KOPT-K1 (cell line): ENCODE measurements at regions not wholly inside any gene's neighbourhood (a gene's known extent, or its start where the extent isn't known, plus 50 kb on each side); places are given as distances from the start of the nearest gene placed in this dataset.

ENCODE experiments used
- H3K27ac ChIP-seq: fragments of 200-600 bp; sonication (generic); 2 replicates; pipeline ENCODE4 v1.5.1; 2016; ENCODE audit warnings: antibody characterized with exemption, mild to moderate bottlenecking, low read depth, low read length; ENCODE audit not compliant: poor library complexity, severe bottlenecking
- H3K36me3 ChIP-seq: fragments of 200-600 bp; sonication (generic); 2 replicates; pipeline ENCODE4 v1.5.1; 2017; ENCODE audit warnings: antibody characterized with exemption, mild to moderate bottlenecking, low read length, moderate library complexity; ENCODE audit not compliant: insufficient read depth
- H3K9me3 ChIP-seq: fragments of 200-600 bp; sonication (generic); 2 replicates; pipeline ENCODE4 v1.5.1; 2017; ENCODE audit warnings: antibody characterized with exemption, low read length, mild to moderate bottlenecking; ENCODE audit not compliant: insufficient read depth, poor library complexity, severe bottlenecking

DNA sequence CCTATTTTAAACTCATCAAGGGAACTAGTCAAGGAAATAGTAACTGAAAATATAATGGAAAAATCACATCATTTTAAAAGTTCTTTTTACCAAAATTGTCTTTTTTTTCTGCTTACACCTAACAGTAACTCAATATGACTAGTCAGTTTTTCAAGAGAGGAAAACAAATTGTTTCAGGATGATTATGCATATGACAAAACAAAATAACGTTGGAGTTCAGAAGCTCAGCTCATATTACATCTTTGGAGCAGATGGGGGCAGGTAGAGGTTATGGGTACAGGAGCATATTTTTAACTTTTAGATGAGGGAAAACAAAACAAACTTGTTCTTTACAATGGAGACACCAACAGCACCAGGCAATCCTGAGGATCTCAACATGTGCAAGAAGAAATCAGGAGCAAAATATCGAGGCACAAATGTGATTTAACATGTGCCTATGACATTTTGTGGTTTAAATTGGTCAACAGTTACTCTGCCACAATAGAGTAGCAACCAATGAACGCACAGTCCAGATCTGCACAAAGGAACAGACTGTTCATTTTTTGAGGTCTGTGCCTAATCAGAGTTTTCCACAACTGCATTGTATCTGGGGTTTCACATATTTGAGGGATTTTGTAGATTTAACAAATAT lies 659.0 kb downstream of the ANXA1 start:
- H3K9me3 ChIP-seq: no peaks in the 10 kb centered on the region
- H3K36me3 ChIP-seq: no peaks in the 10 kb centered on the region
- H3K27ac ChIP-seq: no peak overlapping the region

DNA sequence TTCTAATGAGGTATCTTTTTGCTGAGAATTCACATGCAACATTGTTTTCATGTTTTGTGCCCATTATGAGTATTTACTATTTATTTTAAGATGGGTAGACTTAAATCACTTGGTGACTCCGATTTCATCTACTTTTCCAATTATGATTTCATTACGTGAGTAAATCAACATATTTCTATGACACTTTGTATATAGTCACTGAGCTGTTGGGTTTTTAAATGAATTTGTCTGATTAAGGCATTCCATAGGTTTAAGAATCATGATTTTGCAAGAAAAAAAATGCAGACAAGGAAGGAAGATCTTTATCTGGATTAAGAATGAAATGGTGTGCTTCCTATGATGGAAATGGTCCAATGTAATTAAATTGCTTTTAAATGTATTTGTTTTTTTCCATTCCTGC lies 661.9 kb downstream of the ANXA1 start:
- H3K27ac ChIP-seq: no peak overlapping the region
- H3K36me3 ChIP-seq: no peaks in the 10 kb centered on the region
- H3K9me3 ChIP-seq: no peaks in the 10 kb centered on the region

DNA sequence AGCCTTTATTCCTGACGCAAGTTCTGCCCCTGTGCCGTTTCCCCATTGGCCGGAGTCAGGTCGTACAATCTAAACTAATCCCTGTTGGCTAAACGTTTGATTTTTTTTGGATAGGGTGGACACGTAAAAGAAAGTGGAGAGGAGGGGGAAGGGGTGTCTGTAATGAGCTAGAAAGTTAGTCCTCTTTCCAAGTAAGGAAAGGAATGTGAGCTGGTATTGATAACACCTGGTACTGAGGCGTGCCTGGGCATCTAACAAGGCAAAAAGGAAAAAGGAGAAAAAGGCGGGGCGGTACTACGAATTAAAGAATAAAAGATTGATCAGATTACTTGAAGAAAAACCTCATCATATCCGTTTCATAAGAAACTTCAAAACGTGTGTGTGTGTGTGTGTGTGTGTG lies 665.2 kb downstream of the ANXA1 start:
- Histone ChIP-seq H3K36me3 (no peaks in the 10 kb centered on the region), H3K27ac (no peak overlapping the region), H3K9me3 (no peaks in the 10 kb centered on the region)

DNA sequence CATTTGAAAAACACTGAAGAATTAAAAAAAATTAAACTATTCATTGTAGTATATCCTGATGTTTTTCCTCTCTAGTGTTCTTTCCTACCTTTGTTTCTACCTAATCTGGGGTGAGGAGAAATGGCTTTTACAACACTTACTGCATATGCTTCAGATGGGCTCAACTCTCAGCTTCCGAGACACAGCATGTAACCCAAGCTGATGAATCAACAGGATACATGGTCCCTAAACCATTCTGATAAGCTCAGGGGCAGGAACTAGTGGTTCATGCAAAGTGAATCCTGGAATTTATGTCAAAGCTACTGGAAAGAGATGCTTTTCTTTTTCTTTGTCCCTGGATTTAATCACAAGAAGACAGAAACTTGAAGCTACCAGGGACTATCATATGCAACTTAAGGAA lies 672.5 kb upstream of the RORB start:
- no peaks in the 10 kb centered on the region for H3K9me3 ChIP-seq
- no peak overlapping the region for H3K27ac ChIP-seq

DNA sequence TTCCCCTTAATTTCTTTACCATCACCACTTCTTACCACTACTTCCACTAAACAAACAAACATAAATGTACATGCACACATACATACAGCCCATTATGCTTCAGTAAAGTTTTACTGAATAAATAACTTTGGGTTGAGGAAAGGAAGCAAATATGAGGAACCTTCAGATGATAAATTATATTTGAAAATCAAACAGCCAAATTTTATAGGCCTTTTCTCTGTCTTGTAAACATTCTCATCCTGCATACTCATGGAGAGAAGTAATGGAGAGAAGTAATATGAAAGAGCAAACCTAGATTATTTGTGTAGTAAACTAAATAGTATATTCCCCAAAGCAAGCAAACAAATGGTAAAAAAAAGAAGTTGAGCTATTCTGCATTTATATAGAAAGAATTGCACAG lies 658.3 kb upstream of the RORB start:
- Histone ChIP-seq H3K27ac (no peak overlapping the region), H3K36me3 (no peaks in the 10 kb centered on the region), H3K9me3 (no peaks in the 10 kb centered on the region)

More for the DNA sequence above, 672.5 kb upstream of the RORB start:
- H3K36me3 ChIP-seq: no peaks in the 10 kb centered on the region

DNA sequence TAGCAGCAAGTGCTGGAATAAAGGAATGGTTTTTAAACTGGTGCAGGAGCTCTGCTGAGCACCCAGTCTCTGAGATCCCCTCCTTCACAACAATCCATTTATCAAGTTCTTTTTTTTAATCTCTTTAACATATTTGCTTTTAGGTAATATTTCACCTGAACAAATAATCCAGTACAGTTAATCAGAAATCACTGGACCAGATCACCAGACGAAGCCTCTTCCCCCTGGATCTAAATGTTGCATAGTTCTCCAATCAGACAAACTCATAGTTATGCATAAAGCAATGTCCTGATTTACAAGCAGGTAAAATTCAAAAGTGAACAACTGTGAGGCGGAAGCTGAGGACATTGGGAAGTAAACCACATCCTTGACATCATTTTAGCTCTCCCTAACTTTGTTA lies 657.7 kb upstream of the RORB start:
- no peak overlapping the region for H3K27ac ChIP-seq

DNA sequence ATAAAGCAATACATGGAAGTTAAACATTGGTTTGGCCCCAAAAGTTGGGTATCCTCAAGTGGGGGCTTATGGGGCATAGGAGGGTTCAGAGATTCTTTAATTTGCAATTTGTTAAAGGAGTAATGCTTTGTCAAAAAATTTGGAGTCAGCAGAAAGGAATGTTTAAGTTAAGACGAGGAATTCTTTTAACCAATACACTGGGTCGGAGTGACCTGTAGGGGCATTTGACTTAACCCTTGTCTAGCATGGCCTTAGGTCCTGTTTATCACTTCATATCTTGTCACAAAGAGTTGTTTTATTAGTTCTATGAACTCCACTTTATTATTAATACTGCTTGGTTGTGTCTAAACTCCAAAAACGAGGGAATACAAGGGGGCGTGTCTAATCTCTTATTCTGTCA lies 656.1 kb upstream of the RORB start:
- no peaks in the 10 kb centered on the region for H3K9me3 ChIP-seq
- H3K36me3 ChIP-seq: no peaks in the 10 kb centered on the region
- no peak overlapping the region for H3K27ac ChIP-seq

More for the DNA sequence above, 657.7 kb upstream of the RORB start:
- H3K9me3 ChIP-seq: no peaks in the 10 kb centered on the region
- no peaks in the 10 kb centered on the region for H3K36me3 ChIP-seq

DNA sequence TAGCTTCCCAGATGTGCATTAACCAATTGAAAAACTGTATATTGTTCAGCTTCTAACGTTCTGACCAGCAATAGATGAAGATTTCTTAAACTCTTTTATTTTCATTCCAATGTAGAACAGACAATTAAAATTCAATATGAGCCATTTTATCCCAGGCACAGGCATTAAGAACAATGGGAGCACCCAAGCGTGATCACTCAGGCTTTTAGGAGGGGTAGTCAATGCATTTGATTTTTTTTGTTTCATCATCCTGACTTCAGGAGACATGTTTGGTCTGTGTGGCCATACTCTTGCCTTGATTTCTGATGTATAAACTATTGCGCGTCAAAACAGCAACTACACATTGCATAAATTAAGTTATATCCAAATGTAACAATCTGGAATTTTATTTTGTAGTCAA lies 653.0 kb upstream of the RORB start:
- no peaks in the 10 kb centered on the region for H3K9me3 ChIP-seq
- H3K36me3 ChIP-seq: no peaks in the 10 kb centered on the region
- no peak overlapping the region for H3K27ac ChIP-seq

DNA sequence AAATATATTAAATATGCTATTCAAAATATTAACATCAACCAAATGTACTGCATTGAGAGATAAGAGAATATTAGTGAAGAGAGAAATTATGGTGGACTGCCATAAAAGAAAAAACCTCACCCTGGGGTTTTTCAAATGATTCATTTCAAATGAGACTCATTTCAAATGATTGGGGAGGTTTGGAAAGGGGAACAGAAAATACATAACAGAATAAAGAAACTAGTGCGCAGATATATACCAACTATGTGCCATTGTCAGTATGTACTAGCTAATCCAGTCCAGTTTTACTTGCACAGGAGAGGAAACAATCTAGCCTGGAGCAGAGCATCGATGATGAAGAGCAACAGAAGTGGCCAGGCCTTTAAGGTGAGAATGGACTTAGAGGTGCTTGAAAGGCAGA lies 651.6 kb upstream of the RORB start:
- H3K36me3 ChIP-seq: no peaks in the 10 kb centered on the region
- H3K9me3 ChIP-seq: no peaks in the 10 kb centered on the region
- H3K27ac ChIP-seq: no peak overlapping the region

DNA sequence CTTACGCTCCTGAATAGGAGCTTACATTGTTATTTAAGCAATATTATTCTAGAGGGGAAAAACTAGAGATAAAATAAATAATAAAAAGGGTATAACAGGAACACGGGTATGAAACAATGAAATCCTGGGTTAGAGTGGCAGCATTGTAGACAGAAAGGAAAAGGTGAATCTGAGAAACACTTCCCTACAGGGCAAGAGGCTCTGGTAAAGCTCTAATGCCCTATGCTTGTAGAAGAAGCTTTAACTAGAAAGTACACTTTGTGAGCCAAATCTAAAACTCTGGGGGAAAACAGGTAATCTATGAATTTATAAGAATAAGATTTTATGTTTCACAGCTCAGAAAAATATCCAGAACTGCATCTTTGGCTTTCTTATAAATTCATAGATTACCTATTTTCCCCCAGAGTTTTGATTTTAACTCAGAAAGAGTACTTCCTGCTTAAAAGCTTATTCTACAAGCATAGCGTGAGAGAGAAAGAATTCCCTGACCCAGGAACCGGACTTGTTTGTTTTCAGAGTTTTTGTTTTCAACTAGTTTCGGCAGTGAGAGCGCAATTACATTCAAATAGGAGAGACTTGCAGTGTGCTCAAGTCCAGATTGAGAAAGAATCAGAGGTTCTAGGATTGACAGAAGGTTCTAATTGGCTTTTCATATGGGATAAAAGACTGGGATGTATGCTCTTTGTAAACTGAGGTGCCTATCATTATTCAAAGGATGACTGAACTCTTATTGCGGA lies 651.0 kb upstream of the RORB start:
- H3K27ac ChIP-seq: no peak overlapping the region
- no peaks in the 10 kb centered on the region for H3K9me3 ChIP-seq
- no peaks in the 10 kb centered on the region for H3K36me3 ChIP-seq

DNA sequence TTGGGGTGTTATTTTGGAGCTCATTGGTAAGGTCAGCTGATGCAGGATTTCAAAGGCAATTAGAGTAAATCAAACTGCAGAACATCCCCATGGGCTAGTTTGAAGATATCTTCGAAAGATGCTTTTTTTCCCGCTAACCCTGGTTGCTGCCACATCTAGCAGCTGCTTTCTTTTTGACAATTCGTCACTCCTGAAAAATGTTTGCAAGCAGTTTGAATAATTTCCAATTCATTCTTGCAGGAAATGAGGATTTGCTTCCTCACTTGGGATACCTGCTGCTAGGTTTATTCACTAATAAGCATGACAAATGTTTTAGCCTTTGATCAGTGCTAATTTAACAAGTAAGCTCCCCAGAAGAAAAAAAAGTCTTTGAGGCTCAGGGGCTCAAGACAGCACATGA lies 649.6 kb upstream of the RORB start:
- no peak overlapping the region for H3K27ac ChIP-seq
- no peaks in the 10 kb centered on the region for H3K36me3 ChIP-seq
- no peaks in the 10 kb centered on the region for H3K9me3 ChIP-seq

DNA sequence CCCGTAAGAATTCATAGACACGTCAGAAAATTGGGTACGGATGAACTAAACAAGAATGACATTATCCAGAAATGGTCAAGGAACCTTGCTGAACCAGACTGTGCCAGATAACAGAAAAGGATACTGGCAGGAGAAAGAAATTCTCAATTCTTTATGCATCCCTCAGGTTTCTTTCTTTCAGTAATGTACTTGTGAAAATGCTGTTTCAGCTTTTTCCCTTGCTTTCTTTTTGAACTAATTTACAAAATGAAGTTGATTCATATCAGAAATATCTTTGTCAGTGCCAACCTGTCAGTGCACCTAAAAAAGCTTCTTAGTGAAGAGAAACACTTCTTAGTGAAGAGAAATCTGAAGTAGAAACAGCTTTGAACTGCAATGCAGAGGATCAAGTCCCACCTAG lies 643.6 kb upstream of the RORB start:
- Histone ChIP-seq H3K9me3 (no peaks in the 10 kb centered on the region), H3K36me3 (no peaks in the 10 kb centered on the region)

DNA sequence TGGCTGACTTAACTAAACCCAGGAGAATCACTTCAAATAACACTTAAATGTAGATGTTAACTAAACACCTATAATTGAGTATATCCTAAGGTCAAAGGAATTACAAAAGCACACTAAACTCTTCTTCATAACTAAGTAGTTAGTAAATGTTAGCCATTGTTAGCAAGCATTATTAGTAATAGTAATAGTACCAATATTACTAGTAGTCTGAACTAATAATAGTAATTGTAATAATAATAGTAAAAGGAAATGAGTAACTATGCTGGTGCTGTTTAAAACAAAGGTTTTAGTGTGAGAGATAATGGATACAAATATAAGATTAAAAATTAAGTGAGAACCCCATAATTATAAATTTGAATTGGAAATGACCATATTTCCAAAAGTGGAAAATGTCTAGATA lies 641.9 kb upstream of the RORB start:
- Histone ChIP-seq H3K9me3 (no peaks in the 10 kb centered on the region), H3K36me3 (no peaks in the 10 kb centered on the region), H3K27ac (no peak overlapping the region)

More for the DNA sequence above, 643.6 kb upstream of the RORB start:
- H3K27ac ChIP-seq: no peak overlapping the region

DNA sequence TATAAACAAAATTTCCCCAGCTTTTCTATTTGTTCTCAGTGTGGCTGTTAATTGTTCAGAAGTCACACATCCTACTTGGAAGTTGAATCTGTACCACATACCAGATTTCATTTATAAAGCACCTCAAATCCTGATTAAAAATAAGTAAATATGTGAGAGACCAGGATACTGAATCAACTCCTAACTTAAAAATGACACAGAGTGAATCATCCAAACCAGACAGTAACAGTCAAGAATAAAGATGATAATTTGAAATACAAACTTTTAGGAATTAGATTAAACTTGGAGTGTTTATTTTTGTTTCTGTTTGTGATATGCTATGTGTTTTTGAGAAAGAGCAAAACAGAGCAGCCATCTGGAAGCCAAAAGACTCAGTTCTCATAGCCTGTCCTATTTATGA lies 633.2 kb upstream of the RORB start:
- no peaks in the 10 kb centered on the region for H3K36me3 ChIP-seq
- H3K27ac ChIP-seq: no peak overlapping the region
- no peaks in the 10 kb centered on the region for H3K9me3 ChIP-seq

DNA sequence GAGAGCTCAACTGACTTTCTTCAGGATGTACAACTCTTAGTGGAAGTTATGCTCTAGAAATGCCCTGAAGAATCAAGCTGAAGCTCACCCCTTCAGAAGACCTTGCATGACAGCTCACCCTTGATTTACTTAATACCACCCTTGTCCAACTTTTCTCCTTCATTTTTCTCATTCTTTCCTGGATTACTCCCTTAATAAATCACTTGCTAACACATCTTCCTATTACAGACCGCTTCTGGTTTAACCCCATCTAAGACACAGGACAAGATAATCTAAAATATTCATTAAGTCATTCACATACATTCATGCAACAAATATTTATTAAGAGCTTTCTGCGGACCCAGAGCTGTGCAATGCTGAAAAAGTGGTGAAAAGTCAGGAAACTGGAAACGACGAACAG lies 630.7 kb upstream of the RORB start:
- H3K27ac ChIP-seq: no peak overlapping the region
- H3K36me3 ChIP-seq: no peaks in the 10 kb centered on the region
- H3K9me3 ChIP-seq: no peaks in the 10 kb centered on the region

DNA sequence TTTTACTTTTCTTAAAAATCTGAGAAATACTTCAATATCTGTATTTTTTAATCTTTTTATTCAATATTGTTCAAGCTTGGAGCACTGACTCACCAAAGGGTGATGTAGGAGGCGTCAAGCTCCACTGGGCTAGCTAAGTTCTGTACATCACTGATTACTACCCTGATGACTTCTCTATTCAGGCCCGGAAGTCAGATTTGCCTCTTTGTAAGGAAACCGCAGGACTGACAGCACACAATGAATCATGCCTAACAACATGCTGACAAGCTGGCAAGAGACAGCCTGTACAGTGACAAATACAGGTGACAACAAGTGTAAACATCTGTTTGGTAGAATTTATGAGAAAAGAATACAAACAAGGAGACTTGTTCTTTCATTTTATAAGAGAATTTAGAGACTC lies 627.9 kb upstream of the RORB start:
- Histone ChIP-seq H3K27ac (no peak overlapping the region), H3K36me3 (no peaks in the 10 kb centered on the region), H3K9me3 (no peaks in the 10 kb centered on the region)
